Activated T-cell treated with anti-CD3 and anti-CD28 coated beads for 24 hours (primary cell): ENCODE measurements at regions not wholly inside any gene's neighbourhood (a gene's known extent, or its start where the extent isn't known, plus 50 kb on each side); places are given as distances from the start of the nearest gene placed in this dataset.
"Not testable (repeated sequence)": the region's sequence is repeated elsewhere in the genome, so short reads cannot be mapped to it uniquely, and the experiment has no call there.

Source experiments
- DNase-seq: peaks from one replicate; pipeline ENCODE4 v3.0.0-alpha.2; 2020; ENCODE audit warnings: low read depth

GRCh38 chr15:85264614-85265190 is 115.7 kb upstream of the AKAP13 start:
- not testable (repeated sequence) for DNase-seq

GRCh38 chr15:85267158-85267857 is 113.1 kb upstream of the AKAP13 start:
- not testable (repeated sequence) for DNase-seq

- DNase-seq, result no peak
Measured at GRCh38 chr15:85274315-85275050, 105.9 kb upstream of the AKAP13 start.

- DNase-seq, result no peak
Measured at GRCh38 chr15:85276508-85276907, 103.9 kb upstream of the AKAP13 start.

- no peak for DNase-seq
Measured at GRCh38 chr15:85276921-85277320, 103.5 kb upstream of the AKAP13 start.

GRCh38 chr15:85277847-85278370 is 102.5 kb upstream of the AKAP13 start:
- no peak for DNase-seq

- DNase-seq, result no peak
Measured at GRCh38 chr15:85280203-85280602, 100.2 kb upstream of the AKAP13 start.

- DNase-seq, result no peak
Measured at GRCh38 chr15:85281293-85281882, 99.0 kb upstream of the AKAP13 start.

- DNase-seq, result no peak
Measured at GRCh38 chr15:85282504-85283115, 97.8 kb upstream of the AKAP13 start.

GRCh38 chr15:85283815-85284214 is 96.6 kb upstream of the AKAP13 start:
- not testable (repeated sequence) for DNase-seq

- DNase-seq, result no peak
Measured at GRCh38 chr15:85284497-85284896, 95.9 kb upstream of the AKAP13 start.

GRCh38 chr15:85289677-85290365 is 90.6 kb upstream of the AKAP13 start:
- no peak for DNase-seq

GRCh38 chr15:85292583-85292982 is 87.8 kb upstream of the AKAP13 start:
- not testable (repeated sequence) for DNase-seq

- peak; percentile 69 for DNase-seq
Measured at GRCh38 chr15:85296615-85297402, 83.6 kb upstream of the AKAP13 start.

GRCh38 chr15:85297537-85297936 is 82.9 kb upstream of the AKAP13 start:
- DNase-seq, result no peak

- no peak for DNase-seq
Measured at GRCh38 chr15:85298366-85298765, 82.0 kb upstream of the AKAP13 start.

GRCh38 chr15:85298941-85299340 is 81.5 kb upstream of the AKAP13 start:
- DNase-seq, result no peak

GRCh38 chr15:85302271-85302670 is 78.1 kb upstream of the AKAP13 start:
- no peak for DNase-seq

- no peak for DNase-seq
Measured at GRCh38 chr15:85305050-85305449, 75.4 kb upstream of the AKAP13 start.

- no peak for DNase-seq
Measured at GRCh38 chr15:85306946-85307686, 73.3 kb upstream of the AKAP13 start.
